Stimulated activated naive CD8-positive, alpha-beta T cell treated with anti-CD3 and anti-CD28 coated beads, Interleukin-15, Interleukin-2, amounts not matched to agents 100 ng/mL and 50 ng/mL, for 24 hours (primary cell): ENCODE measurements at regions not wholly inside any gene's neighbourhood (a gene's known extent, or its start where the extent isn't known, plus 50 kb on each side); places are given as distances from the start of the nearest gene placed in this dataset.
"Not testable (repeated sequence)": the region's sequence is repeated elsewhere in the genome, so short reads cannot be mapped to it uniquely, and the experiment has no call there.

Experiments used
- H3K27ac Mint-ChIP-seq: one replicate; pipeline ENCODE4 v1.8.0; 2021; ENCODE audit warnings: mild to moderate bottlenecking, mixed read lengths
- H3K27me3 Mint-ChIP-seq: one replicate; pipeline ENCODE4 v1.8.0; 2021; ENCODE audit warnings: mixed read lengths
- H3K36me3 Mint-ChIP-seq: one replicate; pipeline ENCODE4 v1.8.0; 2021; ENCODE audit warnings: low read depth, mixed read lengths
- H3K4me1 Mint-ChIP-seq: one replicate; pipeline ENCODE4 v1.8.0; 2021; ENCODE audit warnings: low read depth, mixed read lengths
- H3K4me3 Mint-ChIP-seq: one replicate; pipeline ENCODE4 v1.8.0; 2021; ENCODE audit warnings: mild to moderate bottlenecking, mixed read lengths
- H3K9me3 Mint-ChIP-seq: one replicate; pipeline ENCODE4 v1.8.0; 2021; ENCODE audit warnings: mixed read lengths

DNA sequence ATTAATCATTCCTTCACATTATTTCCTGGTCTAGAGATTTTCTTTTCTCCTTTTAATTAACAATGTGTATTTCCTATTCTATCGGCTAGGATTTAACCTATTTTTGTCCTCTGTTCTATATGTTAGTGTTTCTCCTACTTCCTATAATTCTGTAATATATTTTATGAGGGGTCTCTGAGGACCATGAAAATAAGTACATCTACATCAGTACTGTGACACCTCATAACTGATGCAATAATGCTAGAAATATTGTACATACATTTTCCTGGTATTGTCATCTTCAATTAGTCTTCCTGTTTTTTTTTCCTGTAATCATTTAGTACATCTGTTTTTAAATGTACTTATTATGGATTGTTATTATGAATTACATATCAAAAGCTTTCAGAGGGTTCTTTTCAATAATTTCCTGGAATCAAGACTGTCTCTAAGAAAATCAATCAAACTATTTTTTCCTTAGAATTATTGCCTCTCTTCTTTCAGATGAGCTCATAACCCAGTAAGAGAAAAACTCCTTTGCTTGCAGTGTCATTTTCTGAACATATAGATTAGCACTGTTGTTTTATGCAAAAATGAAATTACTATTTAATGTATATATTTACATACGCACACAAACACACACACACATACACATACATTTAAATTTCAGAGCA is 1004.3 kb downstream of the SLITRK5 start:
- no peaks in the 10 kb centered on the region for H3K36me3 Mint-ChIP-seq
- no peaks in the 10 kb centered on the region for H3K4me1 Mint-ChIP-seq

DNA sequence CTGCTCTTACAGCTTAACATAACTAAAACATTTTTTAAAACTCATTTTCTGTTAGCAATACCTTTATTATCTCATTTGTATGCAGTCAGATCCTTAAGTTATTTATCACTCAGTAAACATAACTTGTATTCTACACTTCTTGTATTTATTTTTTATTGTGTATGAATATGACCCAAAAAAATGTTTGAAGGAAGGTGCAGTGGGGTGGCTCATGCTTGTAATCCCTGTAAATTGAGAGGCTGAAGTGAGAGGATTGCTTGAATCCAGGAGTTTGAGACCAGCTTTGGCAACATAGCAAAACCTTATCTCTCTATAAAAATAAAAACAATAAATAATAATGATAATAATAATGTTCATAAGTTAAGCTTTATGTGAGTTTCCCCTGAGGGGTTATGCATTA is 1004.8 kb downstream of the SLITRK5 start:
- Mint-ChIP-seq H3K4me1 (no peaks in the 10 kb centered on the region), H3K4me3 (no peak overlapping the region), H3K27me3 (no peaks in the 10 kb centered on the region), H3K9me3 (no peaks in the 10 kb centered on the region), H3K36me3 (no peaks in the 10 kb centered on the region), H3K27ac (no peak overlapping the region)

More for the DNA sequence above, 1004.3 kb downstream of the SLITRK5 start:
- no peak overlapping the region for H3K27ac Mint-ChIP-seq
- H3K9me3 Mint-ChIP-seq: no peaks in the 10 kb centered on the region
- no peak overlapping the region for H3K4me3 Mint-ChIP-seq
- no peaks in the 10 kb centered on the region for H3K27me3 Mint-ChIP-seq

DNA sequence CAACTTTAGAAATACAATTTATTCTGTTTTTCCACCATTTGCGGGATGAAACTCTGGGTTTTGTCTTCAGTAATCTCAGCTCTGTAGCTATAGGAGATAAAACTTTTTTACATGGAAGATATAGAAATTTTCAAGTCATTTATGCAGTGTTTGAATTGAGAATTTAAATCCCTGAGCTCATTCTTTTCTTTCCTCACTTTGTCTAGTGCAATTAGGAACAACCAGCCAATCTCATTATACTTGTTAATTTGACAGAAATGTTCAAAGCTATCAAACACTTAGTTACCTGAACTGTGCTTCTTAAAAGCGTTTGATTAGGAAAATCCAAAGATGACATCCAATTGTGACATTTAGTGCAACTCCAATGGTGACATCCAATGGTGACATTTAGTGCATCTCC is 1014.3 kb downstream of the SLITRK5 start:
- Mint-ChIP-seq H3K27me3 (no peaks in the 10 kb centered on the region), H3K9me3 (peaks cover 3% of the 10 kb centered on the region), H3K36me3 (no peaks in the 10 kb centered on the region), H3K4me3 (no peak overlapping the region), H3K27ac (no peak overlapping the region), H3K4me1 (no peaks in the 10 kb centered on the region)

DNA sequence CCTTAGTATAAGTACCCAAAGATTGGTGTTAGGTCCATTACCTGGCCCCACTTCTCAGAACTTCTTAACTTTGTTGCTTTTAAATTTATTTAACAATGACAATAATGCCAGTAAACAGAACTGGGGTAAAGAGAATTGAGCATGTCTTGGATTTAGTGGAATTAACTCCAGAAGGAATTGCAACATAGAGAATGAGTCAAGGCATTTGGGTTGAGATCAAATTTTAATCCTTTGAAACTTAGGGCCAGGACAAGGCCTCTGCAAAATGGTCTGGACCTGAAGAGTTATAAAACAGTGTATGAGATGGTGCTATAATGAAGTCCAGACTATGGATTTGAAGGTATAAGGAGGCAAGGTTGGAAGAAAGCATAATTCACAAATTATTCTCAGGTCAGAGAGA is 1030.4 kb downstream of the SLITRK5 start:
- Mint-ChIP-seq H3K4me1 (no peaks in the 10 kb centered on the region), H3K27ac (no peak overlapping the region), H3K9me3 (peaks cover 3% of the 10 kb centered on the region), H3K27me3 (no peaks in the 10 kb centered on the region), H3K4me3 (no peak overlapping the region), H3K36me3 (no peaks in the 10 kb centered on the region)

DNA sequence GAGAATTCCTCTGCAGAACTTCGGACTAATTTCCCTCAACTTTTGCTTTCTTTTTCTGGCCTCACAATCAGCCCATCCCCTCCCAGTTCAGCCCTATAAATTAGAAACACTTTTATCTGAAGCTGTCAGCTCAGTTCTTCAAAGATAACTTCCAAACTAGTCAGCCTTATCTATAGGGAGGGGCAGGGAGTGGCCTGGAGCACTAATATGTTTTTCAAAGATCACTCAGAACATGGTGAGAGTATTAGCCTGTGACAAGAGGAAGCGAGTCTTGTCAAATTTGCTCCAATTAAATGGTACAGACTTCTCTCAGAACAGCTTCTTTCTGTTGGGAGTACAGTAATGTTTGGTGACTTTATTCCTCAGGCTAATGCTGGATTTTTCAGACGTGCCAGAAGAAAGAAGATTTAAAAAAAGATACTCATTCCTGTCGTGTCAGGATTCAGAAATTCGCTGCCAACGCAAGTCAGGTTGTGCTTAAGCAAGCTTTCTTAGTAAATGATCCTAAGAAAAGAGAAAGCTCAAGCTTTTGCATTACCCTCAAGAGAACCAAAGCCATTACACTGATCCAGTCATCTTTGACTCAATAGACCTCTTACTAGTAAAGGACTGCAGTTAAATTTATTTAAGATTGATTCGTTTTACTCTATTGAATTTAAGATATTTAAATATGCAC is 1033.6 kb downstream of the SLITRK5 start:
- no peak overlapping the region for H3K27ac Mint-ChIP-seq
- peaks cover 8% of the 10 kb centered on the region for H3K9me3 Mint-ChIP-seq
- H3K4me1 Mint-ChIP-seq: peaks cover 8% of the 10 kb centered on the region
- H3K36me3 Mint-ChIP-seq: no peaks in the 10 kb centered on the region
- H3K4me3 Mint-ChIP-seq: peak overlapping the region; percentile 29
- no peaks in the 10 kb centered on the region for H3K27me3 Mint-ChIP-seq

DNA sequence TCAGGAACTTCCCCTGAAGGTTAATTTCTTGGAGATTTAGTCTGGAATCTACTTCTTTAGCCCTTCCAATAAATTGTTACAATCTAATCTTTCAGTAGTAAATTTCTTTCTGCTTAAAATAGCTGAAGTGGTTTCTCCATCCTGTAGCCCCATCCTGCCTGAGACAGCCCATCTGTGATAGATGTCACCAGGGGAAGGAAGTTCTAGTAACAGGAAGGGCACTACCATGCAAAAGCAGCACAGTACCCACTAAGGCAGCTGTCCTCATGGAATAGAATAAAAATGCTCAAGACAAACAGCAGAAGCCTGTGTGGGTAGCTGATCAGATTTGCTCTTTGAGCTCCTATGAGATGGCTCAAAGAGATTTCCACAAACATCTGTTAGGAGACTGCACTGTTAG is 1036.5 kb downstream of the SLITRK5 start:
- Mint-ChIP-seq H3K4me3 (no peak overlapping the region), H3K27ac (no peak overlapping the region), H3K9me3 (peaks cover 5% of the 10 kb centered on the region), H3K36me3 (no peaks in the 10 kb centered on the region), H3K4me1 (peaks cover 8% of the 10 kb centered on the region), H3K27me3 (no peaks in the 10 kb centered on the region)

DNA sequence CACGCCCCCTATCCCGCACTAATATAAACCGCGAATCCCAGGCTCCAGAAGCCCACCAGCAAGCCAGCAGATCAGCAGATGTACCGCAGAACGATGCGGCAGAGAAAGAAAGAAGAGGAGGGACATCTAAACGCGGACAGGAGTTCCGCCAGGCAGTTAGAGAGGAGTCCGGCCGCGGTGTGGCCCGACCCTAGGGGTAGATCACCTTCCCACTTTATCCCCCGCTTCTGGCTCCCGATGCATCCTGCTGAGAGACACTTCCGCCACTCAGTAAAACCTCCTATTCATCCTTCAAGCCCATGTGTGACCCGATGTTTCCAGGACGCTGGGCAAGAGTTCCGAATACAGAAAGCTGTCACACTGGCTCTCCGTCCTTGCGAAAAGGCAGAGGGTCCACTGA is 1046.8 kb downstream of the SLITRK5 start:
- Mint-ChIP-seq H3K27me3 (no peaks in the 10 kb centered on the region), H3K9me3 (peaks cover 4% of the 10 kb centered on the region), H3K4me1 (no peaks in the 10 kb centered on the region), H3K4me3 (no peak overlapping the region), H3K27ac (no peak overlapping the region), H3K36me3 (no peaks in the 10 kb centered on the region)

DNA sequence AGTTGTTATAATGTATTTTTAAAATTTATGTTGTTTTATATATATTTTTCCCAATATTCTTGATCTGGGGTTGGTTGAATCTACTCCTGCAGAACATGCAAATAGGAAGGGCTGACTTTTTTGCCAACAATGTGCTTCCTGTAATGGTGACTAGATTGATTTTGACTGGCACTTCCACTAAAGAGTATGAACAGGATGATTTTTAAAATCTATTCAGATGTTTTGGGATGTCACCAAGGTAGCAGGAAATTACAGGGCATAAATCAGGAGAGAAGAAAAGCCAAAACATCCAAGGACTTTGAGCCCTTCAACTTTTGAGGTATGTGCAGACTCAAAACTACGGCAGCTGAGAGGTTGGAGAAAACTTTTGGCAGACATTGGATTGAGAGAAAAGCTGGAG is 1047.6 kb downstream of the SLITRK5 start:
- no peak overlapping the region for H3K4me3 Mint-ChIP-seq
- H3K36me3 Mint-ChIP-seq: no peaks in the 10 kb centered on the region
- H3K9me3 Mint-ChIP-seq: peaks cover 4% of the 10 kb centered on the region
- H3K27ac Mint-ChIP-seq: no peak overlapping the region
- no peaks in the 10 kb centered on the region for H3K4me1 Mint-ChIP-seq
- H3K27me3 Mint-ChIP-seq: no peaks in the 10 kb centered on the region

DNA sequence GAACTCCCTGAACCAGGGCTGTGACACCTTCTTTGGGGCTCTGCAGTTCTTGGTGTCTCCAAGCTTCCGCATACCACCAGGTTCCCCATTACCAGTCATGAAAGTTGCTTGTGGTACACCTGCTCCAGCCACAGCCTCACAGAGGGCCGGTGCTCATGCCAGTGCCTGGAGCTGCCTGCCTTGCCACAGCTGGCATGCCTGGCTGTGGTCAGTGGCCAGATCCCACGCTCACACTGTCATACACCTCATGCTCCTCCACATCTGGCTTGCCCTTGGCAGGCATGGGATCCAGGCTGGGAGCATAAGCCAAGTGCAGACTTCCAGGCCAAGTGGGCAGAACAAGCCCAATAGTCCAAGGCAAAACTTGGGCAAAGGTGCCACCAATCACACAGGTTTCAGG is 1054.9 kb downstream of the SLITRK5 start:
- Mint-ChIP-seq H3K27me3 (no peaks in the 10 kb centered on the region), H3K27ac (no peak overlapping the region), H3K4me3 (no peak overlapping the region), H3K36me3 (no peaks in the 10 kb centered on the region), H3K9me3 (peaks cover 3% of the 10 kb centered on the region), H3K4me1 (no peaks in the 10 kb centered on the region)

DNA sequence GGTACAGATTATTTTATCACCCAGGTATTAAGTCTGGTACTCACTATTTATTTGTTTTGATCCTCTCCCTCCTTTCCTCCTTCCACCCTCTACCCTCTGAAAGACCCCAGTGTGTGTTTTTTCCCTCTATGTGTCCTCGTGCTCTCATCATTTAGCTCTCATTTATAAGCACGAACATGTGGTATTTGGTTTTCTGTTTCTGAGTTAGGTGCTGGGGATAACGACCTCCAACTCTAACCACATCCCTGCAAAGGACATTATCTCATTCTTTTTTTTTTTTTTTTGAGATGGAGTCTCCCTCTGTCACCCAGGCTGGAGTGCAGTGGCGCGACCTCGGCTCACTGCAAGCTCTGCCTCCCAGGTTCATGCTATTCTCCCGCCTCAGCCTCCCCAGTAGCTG is 1056.1 kb downstream of the SLITRK5 start:
- not testable (repeated sequence) for H3K27me3 Mint-ChIP-seq, H3K4me1 Mint-ChIP-seq, H3K9me3 Mint-ChIP-seq, H3K36me3 Mint-ChIP-seq, H3K4me3 Mint-ChIP-seq, H3K27ac Mint-ChIP-seq

DNA sequence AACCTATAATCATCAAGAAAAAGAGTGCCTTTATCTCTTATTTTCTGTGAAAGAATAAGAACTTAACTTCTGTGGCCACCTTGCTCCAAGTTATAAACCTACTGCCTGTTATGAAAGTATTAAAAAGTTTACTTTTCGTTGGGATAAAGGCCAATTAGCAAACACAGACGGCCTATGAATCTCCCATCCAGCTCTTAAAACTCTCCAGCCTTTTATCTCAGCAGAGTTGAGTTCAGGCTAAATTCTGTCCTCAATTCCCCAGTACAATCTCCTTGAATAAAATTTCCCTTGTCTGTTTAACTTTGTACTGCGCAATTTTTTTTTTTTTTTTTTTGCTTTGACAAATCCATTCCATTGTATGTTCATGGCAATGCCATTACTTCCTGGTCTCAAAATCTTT is 1058.4 kb downstream of the SLITRK5 start:
- Mint-ChIP-seq H3K9me3 (peaks cover 3% of the 10 kb centered on the region), H3K27ac (no peak overlapping the region), H3K4me3 (no peak overlapping the region), H3K27me3 (no peaks in the 10 kb centered on the region), H3K4me1 (no peaks in the 10 kb centered on the region), H3K36me3 (no peaks in the 10 kb centered on the region)

DNA sequence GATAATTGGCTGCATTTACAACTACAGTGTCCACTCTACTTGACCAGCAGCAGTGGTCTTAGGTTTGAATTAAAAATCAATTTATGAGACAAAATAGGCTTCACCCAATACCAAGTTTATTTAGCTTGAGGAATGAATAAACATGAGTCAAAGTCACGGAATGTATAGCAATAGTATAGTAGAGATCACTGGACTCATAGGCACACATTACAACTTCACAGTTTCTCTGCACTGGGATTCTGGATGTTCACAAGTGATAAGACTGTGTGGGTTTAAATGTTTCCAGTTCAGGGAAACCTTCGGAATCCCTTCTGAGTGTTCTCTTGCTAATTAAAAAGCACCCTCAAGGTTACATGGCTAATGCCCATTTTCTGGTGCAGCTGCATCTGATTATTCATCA is 1064.9 kb downstream of the SLITRK5 start:
- Mint-ChIP-seq H3K27ac (no peak overlapping the region), H3K27me3 (no peaks in the 10 kb centered on the region), H3K4me1 (no peaks in the 10 kb centered on the region), H3K36me3 (no peaks in the 10 kb centered on the region), H3K4me3 (no peak overlapping the region), H3K9me3 (peaks cover 7% of the 10 kb centered on the region)

DNA sequence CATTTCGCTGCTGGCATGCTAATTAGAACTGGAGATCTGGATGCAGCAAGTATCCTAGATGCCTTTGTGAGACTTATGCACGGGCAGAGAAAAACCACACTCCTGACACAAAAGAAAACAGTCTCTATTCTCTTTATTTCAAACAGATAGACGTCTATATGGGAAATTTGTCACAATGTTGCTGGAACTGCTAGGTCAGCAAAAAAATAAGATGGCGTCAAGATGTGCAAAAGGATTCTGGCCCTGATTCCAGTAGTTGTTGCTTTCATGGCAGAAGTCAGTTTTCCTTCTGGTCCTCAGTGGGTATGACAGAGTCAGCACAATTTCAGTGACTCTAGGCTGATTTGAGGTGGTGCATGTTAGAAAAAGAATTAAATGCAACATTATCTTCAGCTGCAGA is 1068.0 kb downstream of the SLITRK5 start:
- H3K9me3 Mint-ChIP-seq: peaks cover 12% of the 10 kb centered on the region
- H3K4me1 Mint-ChIP-seq: no peaks in the 10 kb centered on the region
- no peak overlapping the region for H3K4me3 Mint-ChIP-seq
- H3K36me3 Mint-ChIP-seq: no peaks in the 10 kb centered on the region
- no peaks in the 10 kb centered on the region for H3K27me3 Mint-ChIP-seq
- H3K27ac Mint-ChIP-seq: no peak overlapping the region

DNA sequence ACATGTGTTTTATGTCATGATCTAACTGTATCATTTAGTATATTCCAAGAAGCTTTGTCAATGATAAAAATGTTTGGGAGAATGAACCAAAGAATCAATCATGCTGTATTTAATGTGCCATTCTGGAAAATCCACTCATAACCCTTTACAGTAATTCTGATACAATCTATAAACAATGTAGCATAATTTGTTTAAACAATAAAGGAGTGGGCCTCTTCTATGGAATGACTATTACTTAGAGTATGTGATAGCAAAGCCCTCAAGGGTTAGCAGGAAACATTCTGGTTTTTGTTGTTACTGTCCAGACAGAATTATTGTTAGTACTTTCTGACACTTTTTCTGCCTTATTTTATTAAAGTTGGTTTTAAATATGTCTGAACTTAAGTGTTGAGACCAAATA is 1073.1 kb downstream of the SLITRK5 start:
- H3K9me3 Mint-ChIP-seq: peaks cover 8% of the 10 kb centered on the region
- H3K27me3 Mint-ChIP-seq: no peaks in the 10 kb centered on the region
- no peaks in the 10 kb centered on the region for H3K4me1 Mint-ChIP-seq
- no peak overlapping the region for H3K27ac Mint-ChIP-seq
- H3K36me3 Mint-ChIP-seq: no peaks in the 10 kb centered on the region
- H3K4me3 Mint-ChIP-seq: no peak overlapping the region

DNA sequence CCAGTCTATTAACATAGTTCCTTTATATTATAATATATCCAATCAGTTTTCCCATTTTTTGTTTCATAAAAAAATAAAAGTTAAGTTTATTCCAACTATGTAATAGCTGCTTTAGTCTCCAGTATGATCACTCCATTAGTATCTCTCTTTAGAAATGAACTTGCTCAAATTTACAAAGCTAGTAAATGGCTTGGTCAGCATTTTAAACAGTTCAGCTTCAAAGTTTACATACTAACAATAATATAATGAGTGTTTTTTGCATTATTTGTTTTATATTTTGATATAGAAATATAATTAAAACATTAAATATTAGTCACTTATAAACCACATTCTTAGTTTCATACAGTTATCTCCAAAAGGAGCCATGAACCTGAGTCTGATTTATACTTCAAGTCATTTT is 1073.8 kb downstream of the SLITRK5 start:
- no peaks in the 10 kb centered on the region for H3K27me3 Mint-ChIP-seq
- no peaks in the 10 kb centered on the region for H3K4me1 Mint-ChIP-seq
- no peak overlapping the region for H3K4me3 Mint-ChIP-seq
- peaks cover 8% of the 10 kb centered on the region for H3K9me3 Mint-ChIP-seq
- H3K36me3 Mint-ChIP-seq: no peaks in the 10 kb centered on the region
- no peak overlapping the region for H3K27ac Mint-ChIP-seq

DNA sequence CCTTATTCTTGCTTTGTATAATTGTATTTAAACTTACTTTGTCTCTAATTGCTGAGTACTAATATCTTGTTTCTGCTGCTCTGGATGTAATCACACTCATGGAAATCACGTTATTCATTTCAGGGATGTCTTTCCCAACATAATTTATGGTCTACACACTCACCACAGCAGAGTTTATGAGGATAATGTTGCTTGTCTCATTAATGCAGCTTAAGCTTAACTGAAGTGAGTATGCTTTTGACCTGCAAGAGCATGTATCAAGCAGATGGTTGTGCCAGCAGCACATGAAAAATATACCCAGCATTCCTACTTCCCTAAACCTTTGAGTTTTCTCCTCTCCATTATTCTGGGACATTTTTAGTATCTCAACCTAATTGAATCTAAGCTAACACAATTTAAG is 1080.9 kb downstream of the SLITRK5 start:
- Mint-ChIP-seq H3K4me1 (no peaks in the 10 kb centered on the region), H3K4me3 (no peak overlapping the region)

More for the DNA sequence above, 1080.9 kb downstream of the SLITRK5 start:
- Mint-ChIP-seq H3K36me3 (no peaks in the 10 kb centered on the region), H3K27me3 (no peaks in the 10 kb centered on the region), H3K9me3 (peaks cover 3% of the 10 kb centered on the region), H3K27ac (no peak overlapping the region)
